GM18867 (cell line): ENCODE measurements at regions not wholly inside any gene's neighbourhood (a gene's known extent, or its start where the extent isn't known, plus 50 kb on each side); places are given as distances from the start of the nearest gene placed in this dataset.
A peak's percentile ranks its signal among the peaks of the same experiment; 100 is the strongest.

Experiments used
- ATAC-seq: cut with Tn5 transposase; IDR thresholded peaks from one replicate; pipeline ENCODE4 v1.9.1; 2021; ENCODE audit warnings: mild to moderate bottlenecking, moderate library complexity; ENCODE audit not compliant: unreplicated experiment

- ATAC-seq, result no peak
Measured at GRCh38 chr6:51505434-51505833, 582.0 kb downstream of the PKHD1 start.

- ATAC-seq, result no peak
Measured at GRCh38 chr6:51509597-51509996, 577.8 kb downstream of the PKHD1 start.

GRCh38 chr6:51511081-51511480, 576.3 kb downstream of the PKHD1 start:
- no peak for ATAC-seq

- no peak for ATAC-seq
Measured at GRCh38 chr6:51513891-51514747, 573.3 kb downstream of the PKHD1 start.

GRCh38 chr6:51514748-51515402, 572.5 kb downstream of the PKHD1 start:
- ATAC-seq, result no peak

- ATAC-seq, result peak; percentile 49
Measured at GRCh38 chr6:51526049-51526448, 561.4 kb downstream of the PKHD1 start.

- ATAC-seq, result peak; percentile 54
Measured at GRCh38 chr6:51526922-51527321, 560.5 kb downstream of the PKHD1 start.

- no peak for ATAC-seq
Measured at GRCh38 chr6:51528556-51528955, 558.9 kb downstream of the PKHD1 start.

GRCh38 chr6:51529240-51529639, 558.2 kb downstream of the PKHD1 start:
- ATAC-seq, result no peak

- peak; percentile 79 for ATAC-seq
Measured at GRCh38 chr6:51531623-51532022, 555.8 kb downstream of the PKHD1 start.

GRCh38 chr6:51533962-51534361, 553.5 kb downstream of the PKHD1 start:
- no peak for ATAC-seq

- ATAC-seq, result no peak
Measured at GRCh38 chr6:51535327-51535726, 552.1 kb downstream of the PKHD1 start.

- ATAC-seq, result no peak
Measured at GRCh38 chr6:51536728-51537127, 550.7 kb downstream of the PKHD1 start.

GRCh38 chr6:51541847-51542246, 545.6 kb downstream of the PKHD1 start:
- ATAC-seq, result no peak

GRCh38 chr6:51542475-51542874, 544.9 kb downstream of the PKHD1 start:
- ATAC-seq, result no peak

- ATAC-seq, result no peak
Measured at GRCh38 chr6:51550243-51550642, 537.2 kb downstream of the PKHD1 start.

GRCh38 chr6:51552435-51552834, 535.0 kb downstream of the PKHD1 start:
- no peak for ATAC-seq

- ATAC-seq, result no peak
Measured at GRCh38 chr6:51553246-51554015, 534.0 kb downstream of the PKHD1 start.

- no peak for ATAC-seq
Measured at GRCh38 chr6:51554029-51554428, 533.4 kb downstream of the PKHD1 start.

- peak; percentile 59 for ATAC-seq
Measured at GRCh38 chr6:51559059-51559458, 528.4 kb downstream of the PKHD1 start.

- ATAC-seq, result peak; percentile 82
Measured at GRCh38 chr6:51562198-51562597, 525.2 kb downstream of the PKHD1 start.
